H1 (cell line): ENCODE measurements at regions not wholly inside any gene's neighbourhood (a gene's known extent, or its start where the extent isn't known, plus 50 kb on each side); places are given as distances from the start of the nearest gene placed in this dataset.

Experiments
- GABPA ChIP-seq: IDR thresholded peaks from 2 replicates; pipeline ENCODE4 v1.6.1; 2011; ENCODE audit warnings: mild to moderate bottlenecking, low read length, moderate library complexity, borderline replicate concordance; ENCODE audit not compliant: insufficient read depth
- RNF2 ChIP-seq: fragments of 200-900, 300-1000 bp; sonication (generic); IDR thresholded peaks from 2 replicates; pipeline ENCODE4 v1.7.1; 2016; ENCODE audit warnings: borderline replicate concordance, low read depth, mild to moderate bottlenecking, antibody characterized with exemption, low read length; ENCODE audit not compliant: poor library complexity, severe bottlenecking; ENCODE audit errors: missing control alignments
- SIN3A ChIP-seq, 2 experiments: IDR thresholded peaks in 1 of 2; conservative IDR thresholded peaks in 1 of 2; 2 replicates each; pipeline ENCODE4 v1.6.1; 2011 to 2012; ENCODE audit warnings: low read length in 2 of 2, improper control_type of control experiment in 1 of 2, low read depth in 1 of 2, mild to moderate bottlenecking in 1 of 2
- SUZ12 ChIP-seq: fragments of 200-600 bp; sonication (generic); IDR thresholded peaks from 2 replicates; pipeline ENCODE4 v1.6.1; 2012; ENCODE audit warnings: mild to moderate bottlenecking, inconsistent platforms, low read length, moderate library complexity, mixed read lengths
- USF2 ChIP-seq: IDR thresholded peaks from 2 replicates; pipeline ENCODE4 v1.6.1; 2011; ENCODE audit warnings: low read length, improper control_type of control experiment

DNA sequence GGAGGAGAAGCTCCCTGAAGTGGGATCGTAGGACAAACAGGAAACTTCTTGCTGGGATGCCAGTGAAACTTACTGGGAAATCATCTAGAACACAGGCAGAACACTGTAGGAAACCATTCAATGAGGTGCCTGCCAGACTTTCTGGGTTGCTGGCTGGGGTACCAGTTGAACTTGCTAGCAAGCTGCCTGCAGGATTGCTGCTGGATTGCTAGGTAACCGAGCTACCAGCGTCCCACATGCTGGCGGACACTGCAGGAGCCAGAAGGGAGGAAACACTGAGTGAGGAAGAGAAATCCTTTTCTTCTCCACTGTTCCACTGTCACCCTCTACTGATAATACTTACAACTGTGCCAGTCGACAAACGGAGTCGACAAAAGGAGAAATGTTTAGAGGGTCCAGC is 91.3 kb upstream of the SLC35B3 start (continued):
- TF ChIP-seq GABPA (no peak), USF2 (no peak), SIN3A (conservative IDR thresholded peaks at IDR 0.05 in 1 of 2, IDR thresholded peaks at IDR 0.05 in 1 of 2; ENCODE audit: low read depth in 1 of 2, low read length in 2 of 2) (no peak), SUZ12 (no peak), RNF2 (no peak)
